Suprapubic skin (tissue), 4 donors: ENCODE measurements at regions not wholly inside any gene's neighbourhood (a gene's known extent, or its start where the extent isn't known, plus 50 kb on each side); places are given as distances from the start of the nearest gene placed in this dataset.

Source experiments
- DNase-seq, 2 donors: peaks; one replicate each; pipeline ENCODE4 v3.0.0-alpha.2; 2019; ENCODE audit warnings: low spot score in 2 of 2
- H3K27ac ChIP-seq: fragments of 200-600 bp; sonication (generic); one replicate; pipeline ENCODE4 v1.5.1; 2019
- H3K27me3 ChIP-seq: fragments of 200-600 bp; sonication (generic); one replicate; pipeline ENCODE4 v1.5.1; 2019
- H3K36me3 ChIP-seq: fragments of 200-600 bp; sonication (generic); one replicate; pipeline ENCODE4 v1.5.1; 2019
- H3K4me1 ChIP-seq: fragments of 200-600 bp; sonication (generic); one replicate; pipeline ENCODE4 v1.5.1; 2019
- H3K4me3 ChIP-seq: fragments of 200-600 bp; sonication (generic); one replicate; pipeline ENCODE4 v1.5.1; 2019; ENCODE audit warnings: mild to moderate bottlenecking
- H3K9me3 ChIP-seq: fragments of 200-600 bp; sonication (generic); one replicate; pipeline ENCODE4 v1.5.1; 2019
- CTCF ChIP-seq, 2 donors: fragments of 200-600 bp in 1 of 2; fragments of 450-650 bp in 1 of 2; sonication (generic) in 1 of 2; IDR thresholded peaks; one replicate each; pipeline ENCODE4 v1.5.1; 2016 to 2019; ENCODE audit warnings: antibody characterized with exemption in 2 of 2, mild to moderate bottlenecking in 1 of 2, moderate library complexity in 1 of 2
- EP300 ChIP-seq: sonication (generic); formaldehyde crosslinking; IDR thresholded peaks from one replicate; pipeline ENCODE4 v1.6.1; 2017; ENCODE audit warnings: antibody characterized with exemption
- POLR2A ChIP-seq, 2 donors: fragments of 450-650 bp; IDR thresholded peaks; one replicate each; pipeline ENCODE4 v1.6.1; 2017; ENCODE audit warnings: antibody characterized with exemption in 2 of 2, mild to moderate bottlenecking in 2 of 2, moderate library complexity in 2 of 2
- POLR2AphosphoS5 ChIP-seq, 3 donors: sonication (generic); formaldehyde crosslinking; IDR thresholded peaks; one replicate each; pipeline ENCODE4 v1.6.1; 2017; ENCODE audit warnings: antibody characterized with exemption in 3 of 3
- WGBS: methylation state at CpG from one replicate; pipeline ENCODE4 v1.1.5; 2018; 5-methylcytosine and 5-hydroxymethylcytosine counted together

- no peak overlapping the region for H3K4me3 ChIP-seq
- TF ChIP-seq POLR2AphosphoS5 (IDR thresholded peaks at IDR 0.05): no peak
- TF ChIP-seq POLR2A (IDR thresholded peaks at IDR 0.05): no peak
- TF ChIP-seq EP300: no peak
- TF ChIP-seq CTCF (IDR thresholded peaks at IDR 0.05): no peak
- 52% methylated on average over 3 of the region's 3 CpGs for WGBS
- no peak for DNase-seq
- no peaks in the 10 kb centered on the region for H3K9me3 ChIP-seq
- no peaks in the 10 kb centered on the region for H3K36me3 ChIP-seq
- no peaks in the 10 kb centered on the region for H3K4me1 ChIP-seq
- no peak overlapping the region for H3K27ac ChIP-seq
- no peaks in the 10 kb centered on the region for H3K27me3 ChIP-seq
These were observed 1523.8 kb downstream of the PCDH7 start for GRCh38 chr4:32243926-32244325.

- Histone ChIP-seq H3K27me3 (no peaks in the 10 kb centered on the region), H3K4me3 (no peak overlapping the region), H3K4me1 (no peaks in the 10 kb centered on the region), H3K27ac (no peak overlapping the region), H3K9me3 (no peaks in the 10 kb centered on the region), H3K36me3 (no peaks in the 10 kb centered on the region)
- TF ChIP-seq POLR2AphosphoS5 (IDR thresholded peaks at IDR 0.05): no peak
- TF ChIP-seq CTCF (IDR thresholded peaks at IDR 0.05): no peak
- DNase-seq: no peak
- 28% methylated on average over 2 of the region's 2 CpGs for WGBS
These were observed 1528.9 kb downstream of the PCDH7 start for GRCh38 chr4:32249040-32249439.

GRCh38 chr4:32251126-32251525 lies 1531.0 kb downstream of the PCDH7 start:
- no peaks in the 10 kb centered on the region for H3K9me3 ChIP-seq
- H3K36me3 ChIP-seq: no peaks in the 10 kb centered on the region
- DNase-seq: no peak
- H3K27me3 ChIP-seq: no peaks in the 10 kb centered on the region
- H3K4me1 ChIP-seq: no peaks in the 10 kb centered on the region
- 87% methylated on average over 1 of the region's 1 CpG for WGBS
- no peak for TF ChIP-seq POLR2AphosphoS5 (IDR thresholded peaks at IDR 0.05)
- no peak for TF ChIP-seq EP300
- no peak for TF ChIP-seq POLR2A (IDR thresholded peaks at IDR 0.05)
- TF ChIP-seq CTCF (IDR thresholded peaks at IDR 0.05): no peak
- no peak overlapping the region for H3K27ac ChIP-seq
- H3K4me3 ChIP-seq: no peak overlapping the region

GRCh38 chr4:32251926-32252325 lies 1531.8 kb downstream of the PCDH7 start:
- Histone ChIP-seq H3K27me3 (no peaks in the 10 kb centered on the region), H3K4me3 (no peak overlapping the region), H3K36me3 (no peaks in the 10 kb centered on the region), H3K27ac (no peak overlapping the region), H3K4me1 (no peaks in the 10 kb centered on the region), H3K9me3 (no peaks in the 10 kb centered on the region)
- TF ChIP-seq CTCF (IDR thresholded peaks at IDR 0.05) (no peak), EP300 (no peak), POLR2AphosphoS5 (IDR thresholded peaks at IDR 0.05) (no peak), POLR2A (IDR thresholded peaks at IDR 0.05) (no peak)
- 48% methylated on average over 2 of the region's 2 CpGs for WGBS
- DNase-seq: no peak

GRCh38 chr4:32254216-32254615 lies 1534.0 kb downstream of the PCDH7 start:
- Histone ChIP-seq H3K4me1 (no peaks in the 10 kb centered on the region), H3K9me3 (no peaks in the 10 kb centered on the region), H3K27me3 (no peaks in the 10 kb centered on the region), H3K36me3 (no peaks in the 10 kb centered on the region), H3K4me3 (no peak overlapping the region), H3K27ac (no peak overlapping the region)
- TF ChIP-seq POLR2AphosphoS5 (IDR thresholded peaks at IDR 0.05): no peak
- no peak for TF ChIP-seq EP300
- TF ChIP-seq POLR2A (IDR thresholded peaks at IDR 0.05): no peak
- TF ChIP-seq CTCF (IDR thresholded peaks at IDR 0.05): no peak
- WGBS: 77% methylated on average over 3 of the region's 3 CpGs
- no peak for DNase-seq
